OCI-LY7 (cell line): ENCODE measurements at regions not wholly inside any gene's neighbourhood (a gene's known extent, or its start where the extent isn't known, plus 50 kb on each side); places are given as distances from the start of the nearest gene placed in this dataset.
A peak's percentile ranks its signal among the peaks of the same experiment; 100 is the strongest.
"Not testable (repeated sequence)": the region's sequence is repeated elsewhere in the genome, so short reads cannot be mapped to it uniquely, and the experiment has no call there.

ENCODE experiments used
- BruUV-seq: library from RNA; stranded (reverse); fragments of 400-500 nt; replicated peaks from 2 replicates; lab custom pipeline; 2021; lab: Mats Ljungman, UMichigan
- CTCF ChIA-PET: fragments of 300-600 bp; sonication (Branson Sonifier 250); formaldehyde crosslinking; loops from one replicate; lab custom pipeline; 2022; ENCODE audit warnings: antibody characterized with exemption; ENCODE audit not compliant: unreplicated experiment; lab: Charles Lee
- POLR2A ChIA-PET: fragments of 300-600 bp; sonication (Branson Sonifier 250); formaldehyde crosslinking; loops from one replicate; lab custom pipeline; 2022; ENCODE audit warnings: antibody characterized with exemption; lab: Charles Lee
- DNase-seq: peaks from one replicate; pipeline ENCODE4 v3.0.0-alpha.2; 2015; ENCODE audit warnings: low spot score
- H2AFZ ChIP-seq: fragments of 200-600 bp; sonication (generic), shearing (Covaris generic); 2 replicates; pipeline ENCODE4 v1.6.1; 2014; ENCODE audit warnings: mild to moderate bottlenecking, antibody characterized with exemption, low read length, moderate library complexity
- H3K27ac ChIP-seq: fragments of 200-600 bp; sonication (generic); 2 replicates; pipeline ENCODE4 v1.5.1; 2014; ENCODE audit warnings: mixed run types, low read depth, mild to moderate bottlenecking, moderate library complexity, low read length, inconsistent platforms; ENCODE audit not compliant: poor library complexity, severe bottlenecking
- H3K36me3 ChIP-seq: fragments of 200-600 bp; sonication (generic); 2 replicates; pipeline ENCODE4 v1.6.1; 2014; ENCODE audit warnings: mild to moderate bottlenecking, antibody characterized with exemption, low read length, moderate library complexity, mixed read lengths; ENCODE audit not compliant: insufficient read depth
- H3K4me1 ChIP-seq: fragments of 200-600 bp; sonication (generic); 2 replicates; pipeline ENCODE4 v1.5.1; 2014; ENCODE audit warnings: mild to moderate bottlenecking, low read length; ENCODE audit not compliant: insufficient read depth, poor library complexity, severe bottlenecking
- H3K4me2 ChIP-seq: fragments of 200-600 bp; sonication (generic); 2 replicates; pipeline ENCODE4 v1.6.1; 2014; ENCODE audit warnings: mild to moderate bottlenecking, low read length
- H3K4me3 ChIP-seq: fragments of 200-600 bp; sonication (generic); 2 replicates; pipeline ENCODE4 v1.5.1; 2014; ENCODE audit warnings: mild to moderate bottlenecking, low read depth, low read length; ENCODE audit not compliant: poor library complexity, severe bottlenecking
- H3K79me2 ChIP-seq: fragments of 200-600 bp; sonication (generic); 2 replicates; pipeline ENCODE4 v1.6.1; 2016; ENCODE audit warnings: low read depth, mild to moderate bottlenecking, low read length, moderate library complexity, mixed read lengths; ENCODE audit not compliant: insufficient read depth
- H3K9me2 ChIP-seq: fragments of 200-600 bp; sonication (generic); 2 replicates; pipeline ENCODE4 v1.6.1; 2016; ENCODE audit warnings: mild to moderate bottlenecking, low read length, mixed read lengths; ENCODE audit not compliant: insufficient read depth
- H3K9me3 ChIP-seq: fragments of 200-600 bp; sonication (generic); 2 replicates; pipeline ENCODE4 v1.6.1; 2014; ENCODE audit warnings: mild to moderate bottlenecking, mixed run types, low read length, mixed read lengths
- H4K20me1 ChIP-seq: fragments of 200-600 bp; sonication (generic); 2 replicates; pipeline ENCODE4 v1.6.1; 2014; ENCODE audit warnings: mild to moderate bottlenecking, antibody characterized with exemption, low read length, moderate library complexity, mixed read lengths; ENCODE audit not compliant: insufficient read depth
- CTCF ChIP-seq: fragments of 200-600 bp; sonication (generic); conservative IDR thresholded peaks from 2 replicates; pipeline ENCODE4 v1.5.1; 2014; ENCODE audit warnings: mild to moderate bottlenecking, antibody characterized with exemption, low read length, moderate library complexity, mixed read lengths
- EZH2phosphoT487 ChIP-seq: fragments of 200-600 bp; sonication (generic); IDR thresholded peaks from 2 replicates; pipeline ENCODE4 v1.6.1; 2018; ENCODE audit warnings: low read depth, borderline replicate concordance, mild to moderate bottlenecking, mixed run types, antibody characterized with exemption, low read length, moderate library complexity, mixed read lengths
- intact Hi-C: fragments of 100-400 bp; cut with micrococcal nuclease; formaldehyde crosslinking; loops from one replicate; pipeline ENCODE4 v1.10.0; 2022; ENCODE audit not compliant: unreplicated experiment

- Histone ChIP-seq H3K4me1 (no peaks in the 10 kb centered on the region), H3K4me2 (no peak overlapping the region), H3K27ac (no peak overlapping the region), H3K9me2 (no peaks in the 10 kb centered on the region), H3K4me3 (no peak overlapping the region), H3K9me3 (no peaks in the 10 kb centered on the region), H4K20me1 (no peaks in the 10 kb centered on the region), H3K36me3 (no peaks in the 10 kb centered on the region), H3K79me2 (no peaks in the 10 kb centered on the region), H2AFZ (no peak overlapping the region)
- intact Hi-C loops, result no loop called here
- DNase-seq, result no peak
- CTCF ChIA-PET, result no interaction called here
- no peak for TF ChIP-seq CTCF
- no TSS peak for BruUV-seq
- POLR2A ChIA-PET, result no interaction called here
Observed at GRCh38 chr17:63294776-63295175, 151.3 kb downstream of the CYB561 start.

- Histone ChIP-seq H3K4me2 (no peak overlapping the region), H3K27ac (no peak overlapping the region), H3K4me3 (no peak overlapping the region), H4K20me1 (no peaks in the 10 kb centered on the region), H2AFZ (no peak overlapping the region), H3K9me3 (no peaks in the 10 kb centered on the region), H3K4me1 (no peaks in the 10 kb centered on the region), H3K36me3 (no peaks in the 10 kb centered on the region), H3K9me2 (no peaks in the 10 kb centered on the region), H3K79me2 (no peaks in the 10 kb centered on the region)
- BruUV-seq, result no TSS peak
- POLR2A ChIA-PET, result no interaction called here
- TF ChIP-seq EZH2phosphoT487 (no peak), CTCF (no peak)
- CTCF ChIA-PET, result no interaction called here
- no peak for DNase-seq
- intact Hi-C loops, result no loop called here
Observed at GRCh38 chr17:63295288-63295687, 150.8 kb downstream of the CYB561 start.

GRCh38 chr17:63295839-63296590, 150.1 kb downstream of the CYB561 start:
- intact Hi-C loops, result no loop called here
- TF ChIP-seq EZH2phosphoT487, result no peak
- no peak for TF ChIP-seq CTCF
- CTCF ChIA-PET, result no interaction called here

GRCh38 chr17:63298916-63299315, 147.2 kb downstream of the CYB561 start:
- H4K20me1 ChIP-seq, H3K4me2 ChIP-seq, H3K79me2 ChIP-seq, intact Hi-C loops, H3K4me3 ChIP-seq, POLR2A ChIA-PET, H3K36me3 ChIP-seq, H3K9me2 ChIP-seq, BruUV-seq, H3K4me1 ChIP-seq, H2AFZ ChIP-seq, H3K9me3 ChIP-seq, DNase-seq, H3K27ac ChIP-seq: not testable (repeated sequence)
- CTCF ChIA-PET, result interaction anchor here (0.6 kb wide), 1 partner anchor 21 kb away, joined by 3 read pairs; no protein-coding TSS in a partner anchor

More at GRCh38 chr17:63295839-63296590, 150.1 kb downstream of the CYB561 start:
- H4K20me1 ChIP-seq, result no peaks in the 10 kb centered on the region
- H3K4me2 ChIP-seq, result no peak overlapping the region
- no peaks in the 10 kb centered on the region for H3K79me2 ChIP-seq
- peak; percentile 7 for DNase-seq
- H3K9me3 ChIP-seq, result no peaks in the 10 kb centered on the region
- no peak overlapping the region for H3K27ac ChIP-seq
- H3K36me3 ChIP-seq, result no peaks in the 10 kb centered on the region
- POLR2A ChIA-PET, result no interaction called here
- no peaks in the 10 kb centered on the region for H3K4me1 ChIP-seq
- H3K4me3 ChIP-seq, result no peak overlapping the region
- no peak overlapping the region for H2AFZ ChIP-seq
- BruUV-seq, result no TSS peak
- H3K9me2 ChIP-seq, result no peaks in the 10 kb centered on the region
